CD4-positive, alpha-beta T cell (primary cell): ENCODE measurements at regions not wholly inside any gene's neighbourhood (a gene's known extent, or its start where the extent isn't known, plus 50 kb on each side); places are given as distances from the start of the nearest gene placed in this dataset.

Source experiments
- ATAC-seq: fragments of 200-7000 bp; cut with Tn5 transposase; one replicate; pipeline ENCODE4 v1.10.0; 2022; ENCODE audit warnings: mild to moderate bottlenecking; ENCODE audit not compliant: poor library complexity
- CTCF ChIA-PET: fragments of 350-600 bp; sonication (Branson Sonifier 250); formaldehyde crosslinking; loops from one replicate; lab custom pipeline; 2021; ENCODE audit warnings: antibody characterized with exemption, inconsistent platforms; lab: Charles Lee
- POLR2A ChIA-PET: fragments of 350-600 bp; sonication (Branson Sonifier 250); formaldehyde crosslinking; loops from one replicate; lab custom pipeline; 2021; ENCODE audit warnings: antibody characterized with exemption, inconsistent platforms; lab: Charles Lee
- DNase-seq, 14 experiments: peaks; one replicate each; pipeline ENCODE4 v3.0.0-alpha.2; 2013 to 2020; ENCODE audit warnings: mixed read lengths in 2 of 14
- H3K27ac ChIP-seq, 2 donors: one replicate each; pipeline versions ENCODE4 v1.5.1 to v1.7.0; 2013; ENCODE audit warnings: low read length in 2 of 2, low read depth in 1 of 2, mild to moderate bottlenecking in 1 of 2
- H3K27me3 ChIP-seq, 2 experiments: 1 replicate in 1 of 2; 2 replicates in 1 of 2; pipeline versions ENCODE4 v1.6.1 to v1.7.0; 2013; ENCODE audit warnings: low read length in 2 of 2, control low read depth in 1 of 2, mild to moderate bottlenecking in 1 of 2, moderate library complexity in 1 of 2; ENCODE audit not compliant: insufficient read depth in 2 of 2, control insufficient read depth in 1 of 2
- H3K36me3 ChIP-seq: one replicate; pipeline ENCODE4 v1.6.1; 2013; ENCODE audit warnings: low read length, control low read depth; ENCODE audit not compliant: insufficient read depth
- H3K4me1 ChIP-seq: one replicate; pipeline ENCODE4 v1.6.1; 2013; ENCODE audit warnings: low read length, control low read depth; ENCODE audit not compliant: insufficient read depth
- H3K4me3 ChIP-seq: one replicate; pipeline ENCODE4 v1.5.1; 2013; ENCODE audit warnings: mild to moderate bottlenecking, low read length, moderate library complexity
- H3K9me3 ChIP-seq, 2 experiments: 1 replicate in 1 of 2; 2 replicates in 1 of 2; pipeline versions ENCODE4 v1.6.1 to v1.7.0; 2013; ENCODE audit warnings: low read length in 2 of 2, mild to moderate bottlenecking in 2 of 2, control low read depth in 1 of 2, moderate library complexity in 1 of 2; ENCODE audit not compliant: control insufficient read depth in 1 of 2, insufficient read depth in 1 of 2
- H3K27ac Mint-ChIP-seq: one replicate; pipeline ENCODE4 v1.8.0; 2020; ENCODE audit warnings: mixed read lengths
- H3K27me3 Mint-ChIP-seq: one replicate; pipeline ENCODE4 v1.8.0; 2021; ENCODE audit warnings: mixed read lengths
- H3K36me3 Mint-ChIP-seq: one replicate; pipeline ENCODE4 v1.8.0; 2021; ENCODE audit warnings: low read depth, mixed read lengths
- H3K4me1 Mint-ChIP-seq: one replicate; pipeline ENCODE4 v1.8.0; 2021; ENCODE audit warnings: low read depth, mixed read lengths
- H3K4me3 Mint-ChIP-seq: one replicate; pipeline ENCODE4 v1.8.0; 2020; ENCODE audit warnings: mild to moderate bottlenecking, mixed read lengths
- H3K9me3 Mint-ChIP-seq: one replicate; pipeline ENCODE4 v1.8.0; 2020; ENCODE audit warnings: mixed read lengths
- intact Hi-C, 2 experiments: fragments of 100-400 bp; cut with DNase I in 1 of 2; cut with micrococcal nuclease in 1 of 2; formaldehyde crosslinking; loops; one replicate each; pipeline versions ENCODE4 v1.15.1 to v1.9.0; 2023 to 2025; cut with DNase I, micrococcal nuclease
- TF ChIP-seq, protein P1 (sequence below): fragments of 200-600 bp; IDR thresholded peaks from one replicate; pipeline ENCODE4 v1.8.0; 2022; ENCODE audit warnings: antibody characterized with exemption, mild to moderate bottlenecking

GRCh38 chr1:57696043-57696442 is 272.2 kb upstream of the DAB1 start:
- H3K9me3 Mint-ChIP-seq, result no peaks in the 10 kb centered on the region
- ATAC-seq (no peak), DNase-seq (no peak)
- H3K4me1 ChIP-seq, result no peaks in the 10 kb centered on the region
- no peak overlapping the region for H3K27ac Mint-ChIP-seq
- H3K36me3 Mint-ChIP-seq, result no peaks in the 10 kb centered on the region
- H3K9me3 ChIP-seq, result peaks cover 0 to 5% of the 10 kb centered on the region in 2 experiments
- no peaks in the 10 kb centered on the region for H3K27me3 Mint-ChIP-seq
- H3K27ac ChIP-seq, result no peak overlapping the region
- POLR2A ChIA-PET, result no interaction called here
- no peak overlapping the region for H3K4me3 Mint-ChIP-seq
- H3K4me3 ChIP-seq, result no peak overlapping the region
- intact Hi-C loops, result no loop called here
- TF ChIP-seq, protein P1, sequence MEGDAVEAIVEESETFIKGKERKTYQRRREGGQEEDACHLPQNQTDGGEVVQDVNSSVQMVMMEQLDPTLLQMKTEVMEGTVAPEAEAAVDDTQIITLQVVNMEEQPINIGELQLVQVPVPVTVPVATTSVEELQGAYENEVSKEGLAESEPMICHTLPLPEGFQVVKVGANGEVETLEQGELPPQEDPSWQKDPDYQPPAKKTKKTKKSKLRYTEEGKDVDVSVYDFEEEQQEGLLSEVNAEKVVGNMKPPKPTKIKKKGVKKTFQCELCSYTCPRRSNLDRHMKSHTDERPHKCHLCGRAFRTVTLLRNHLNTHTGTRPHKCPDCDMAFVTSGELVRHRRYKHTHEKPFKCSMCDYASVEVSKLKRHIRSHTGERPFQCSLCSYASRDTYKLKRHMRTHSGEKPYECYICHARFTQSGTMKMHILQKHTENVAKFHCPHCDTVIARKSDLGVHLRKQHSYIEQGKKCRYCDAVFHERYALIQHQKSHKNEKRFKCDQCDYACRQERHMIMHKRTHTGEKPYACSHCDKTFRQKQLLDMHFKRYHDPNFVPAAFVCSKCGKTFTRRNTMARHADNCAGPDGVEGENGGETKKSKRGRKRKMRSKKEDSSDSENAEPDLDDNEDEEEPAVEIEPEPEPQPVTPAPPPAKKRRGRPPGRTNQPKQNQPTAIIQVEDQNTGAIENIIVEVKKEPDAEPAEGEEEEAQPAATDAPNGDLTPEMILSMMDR, result no peak
- no peaks in the 10 kb centered on the region for H3K4me1 Mint-ChIP-seq
- CTCF ChIA-PET, result no interaction called here
- H3K36me3 ChIP-seq, result no peaks in the 10 kb centered on the region
- no peaks in the 10 kb centered on the region for H3K27me3 ChIP-seq

GRCh38 chr1:57686306-57686705 is 262.4 kb upstream of the DAB1 start:
- no peak overlapping the region for H3K27ac Mint-ChIP-seq
- no peaks in the 10 kb centered on the region for H3K36me3 Mint-ChIP-seq
- H3K36me3 ChIP-seq, result no peaks in the 10 kb centered on the region
- H3K4me3 Mint-ChIP-seq, result no peak overlapping the region
- ChIA-PET CTCF (no interaction called here), POLR2A (no interaction called here)
- H3K27me3 Mint-ChIP-seq, result no peaks in the 10 kb centered on the region
- peaks cover 0 to 12% of the 10 kb centered on the region in 2 experiments for H3K9me3 ChIP-seq
- H3K4me3 ChIP-seq, result no peak overlapping the region
- H3K27ac ChIP-seq, result no peak overlapping the region
- no peaks in the 10 kb centered on the region for H3K4me1 Mint-ChIP-seq
- H3K4me1 ChIP-seq, result no peaks in the 10 kb centered on the region
- intact Hi-C loops, result no loop called here
- DNase-seq (no peak), ATAC-seq (no peak)
- TF ChIP-seq, protein P1, result no peak
- H3K27me3 ChIP-seq, result no peaks in the 10 kb centered on the region
- H3K9me3 Mint-ChIP-seq, result peaks cover 26% of the 10 kb centered on the region

DNA sequence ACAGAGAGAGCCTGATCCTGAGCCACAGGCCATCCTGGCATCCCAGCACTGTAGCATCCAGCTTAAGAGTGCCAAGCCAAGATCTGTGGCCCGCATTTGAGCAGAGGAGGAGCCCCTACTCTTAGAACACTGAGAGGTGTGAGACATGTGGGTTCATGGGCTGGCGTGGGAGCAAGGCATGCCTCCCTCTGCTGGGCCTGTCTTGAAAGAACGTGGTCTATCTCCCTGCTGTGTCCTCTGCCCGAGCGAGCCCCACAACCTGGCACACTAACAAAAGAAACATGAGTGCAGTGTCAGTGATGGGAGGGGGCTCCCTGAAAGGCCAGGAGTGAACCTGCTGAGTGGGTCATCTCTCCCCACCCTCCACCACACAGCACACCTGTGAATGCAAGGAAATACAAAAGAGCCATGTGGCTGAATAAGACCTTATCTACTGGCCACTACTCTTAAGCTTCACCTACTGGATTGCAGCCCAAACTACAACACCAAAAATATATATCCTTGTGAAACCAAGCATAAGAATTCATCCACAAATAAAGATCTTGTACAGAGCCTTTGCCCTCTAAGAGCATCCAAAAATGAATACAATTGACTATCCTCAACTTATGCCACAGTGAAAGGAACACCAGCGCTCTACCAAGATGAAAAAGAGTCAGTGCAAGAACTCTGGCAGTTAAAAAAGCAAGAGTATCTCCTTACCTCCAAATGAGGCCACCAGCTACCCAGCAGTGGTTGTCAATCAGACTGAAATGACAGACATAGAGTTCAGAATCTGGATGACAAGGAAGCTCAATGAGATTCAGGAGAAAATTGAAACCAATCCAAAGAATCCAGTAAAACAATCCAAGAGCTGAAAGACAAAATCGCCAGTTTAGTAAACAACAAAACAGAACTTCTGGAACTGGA is 259.4 kb upstream of the DAB1 start:
- H3K4me1 ChIP-seq, result no peaks in the 10 kb centered on the region
- peaks cover 0 to 12% of the 10 kb centered on the region in 2 experiments for H3K9me3 ChIP-seq
- Mint-ChIP-seq H3K4me1 (no peaks in the 10 kb centered on the region), H3K27me3 (no peaks in the 10 kb centered on the region), H3K9me3 (peaks cover 17% of the 10 kb centered on the region), H3K36me3 (no peaks in the 10 kb centered on the region), H3K4me3 (no peak overlapping the region), H3K27ac (no peak overlapping the region)
- intact Hi-C loops, result no loop called here
- no peaks in the 10 kb centered on the region for H3K36me3 ChIP-seq
- ATAC-seq, result no peak
- CTCF ChIA-PET, result interaction anchor here (0.6 kb wide), 1 partner anchor 617 kb away, joined by 3 read pairs; no protein-coding TSS in a partner anchor
- no peaks in the 10 kb centered on the region for H3K27me3 ChIP-seq
- H3K27ac ChIP-seq, result no peak overlapping the region
- TF ChIP-seq, protein P1, result no peak
- no peak for DNase-seq
- H3K4me3 ChIP-seq, result no peak overlapping the region
- POLR2A ChIA-PET, result no interaction called here
